RWPE1 (cell line): ENCODE measurements at regions not wholly inside any gene's neighbourhood (a gene's known extent, or its start where the extent isn't known, plus 50 kb on each side); places are given as distances from the start of the nearest gene placed in this dataset.
"Not testable (repeated sequence)": the region's sequence is repeated elsewhere in the genome, so short reads cannot be mapped to it uniquely, and the experiment has no call there.

Experiments used
- CTCF ChIA-PET: fragments of 350-600 bp; sonication (Branson Sonifier 250); formaldehyde crosslinking; extraction: SDS; loops from one replicate; lab custom pipeline; 2021; lab: Yijun Ruan, JAX
- POLR2A ChIA-PET: fragments of 400-600 bp; formaldehyde crosslinking; extraction: SDS; loops from one replicate; lab custom pipeline; 2020; ENCODE audit warnings: antibody characterized with exemption; ENCODE audit not compliant: low non-redundant PET; lab: Yijun Ruan, JAX
- DNase-seq: peaks from one replicate; pipeline ENCODE4 v3.0.0; 2012; ENCODE audit warnings: low spot score
- H3K27ac ChIP-seq: fragments of 450-650 bp; 2 replicates; pipeline ENCODE4 v1.5.1; 2017
- TF ChIP-seq, protein P1 (sequence below): fragments of 450-650 bp; conservative IDR thresholded peaks from 2 replicates; pipeline ENCODE4 v1.5.1; 2017; ENCODE audit warnings: low read depth, mild to moderate bottlenecking

DNA sequence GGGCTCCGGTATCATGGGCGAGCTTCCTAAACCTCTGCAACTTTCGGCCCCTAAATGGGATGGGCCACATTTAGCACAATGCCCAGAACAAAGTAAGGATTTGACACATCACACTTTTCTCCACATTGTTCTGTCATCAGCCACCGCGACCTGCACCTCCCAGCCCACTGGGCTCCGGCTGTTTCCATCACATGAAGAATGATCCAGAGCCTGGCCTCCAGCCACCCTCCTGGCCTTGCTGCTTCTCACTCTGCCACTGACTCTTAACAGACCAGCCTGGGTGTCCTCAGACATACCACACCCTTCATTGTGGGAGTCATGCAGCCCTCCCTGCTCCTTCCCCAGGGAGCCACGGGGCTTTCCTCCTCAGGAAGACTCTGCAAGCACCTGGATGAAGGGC lies 113.7 kb downstream of the IGLL1 start:
- TF ChIP-seq, protein P1, sequence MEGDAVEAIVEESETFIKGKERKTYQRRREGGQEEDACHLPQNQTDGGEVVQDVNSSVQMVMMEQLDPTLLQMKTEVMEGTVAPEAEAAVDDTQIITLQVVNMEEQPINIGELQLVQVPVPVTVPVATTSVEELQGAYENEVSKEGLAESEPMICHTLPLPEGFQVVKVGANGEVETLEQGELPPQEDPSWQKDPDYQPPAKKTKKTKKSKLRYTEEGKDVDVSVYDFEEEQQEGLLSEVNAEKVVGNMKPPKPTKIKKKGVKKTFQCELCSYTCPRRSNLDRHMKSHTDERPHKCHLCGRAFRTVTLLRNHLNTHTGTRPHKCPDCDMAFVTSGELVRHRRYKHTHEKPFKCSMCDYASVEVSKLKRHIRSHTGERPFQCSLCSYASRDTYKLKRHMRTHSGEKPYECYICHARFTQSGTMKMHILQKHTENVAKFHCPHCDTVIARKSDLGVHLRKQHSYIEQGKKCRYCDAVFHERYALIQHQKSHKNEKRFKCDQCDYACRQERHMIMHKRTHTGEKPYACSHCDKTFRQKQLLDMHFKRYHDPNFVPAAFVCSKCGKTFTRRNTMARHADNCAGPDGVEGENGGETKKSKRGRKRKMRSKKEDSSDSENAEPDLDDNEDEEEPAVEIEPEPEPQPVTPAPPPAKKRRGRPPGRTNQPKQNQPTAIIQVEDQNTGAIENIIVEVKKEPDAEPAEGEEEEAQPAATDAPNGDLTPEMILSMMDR: no peak
- ChIA-PET POLR2A (no interaction called here), CTCF (no interaction called here)
- H3K27ac ChIP-seq: no peak overlapping the region
- DNase-seq: no peak

DNA sequence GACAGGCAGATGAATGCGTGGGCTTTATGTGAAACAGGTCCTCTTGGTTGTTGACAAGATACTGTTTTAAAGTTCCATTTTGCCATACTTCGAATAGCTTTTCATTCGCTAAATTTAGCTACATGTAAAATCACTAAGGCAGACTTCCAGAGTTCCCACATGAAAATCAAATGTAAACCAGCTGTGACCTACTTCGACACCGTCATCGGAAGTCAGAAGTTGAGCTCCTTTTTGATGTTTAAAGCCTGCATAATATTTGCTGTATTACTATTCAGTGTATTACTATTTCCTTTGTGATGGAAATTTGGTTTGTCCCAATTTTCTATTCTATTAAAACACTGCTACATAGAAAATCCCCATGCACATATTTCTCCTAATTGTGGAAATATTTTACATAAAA lies 115.3 kb downstream of the IGLL1 start:
- DNase-seq, CTCF ChIA-PET, POLR2A ChIA-PET, H3K27ac ChIP-seq: not testable (repeated sequence)

DNA sequence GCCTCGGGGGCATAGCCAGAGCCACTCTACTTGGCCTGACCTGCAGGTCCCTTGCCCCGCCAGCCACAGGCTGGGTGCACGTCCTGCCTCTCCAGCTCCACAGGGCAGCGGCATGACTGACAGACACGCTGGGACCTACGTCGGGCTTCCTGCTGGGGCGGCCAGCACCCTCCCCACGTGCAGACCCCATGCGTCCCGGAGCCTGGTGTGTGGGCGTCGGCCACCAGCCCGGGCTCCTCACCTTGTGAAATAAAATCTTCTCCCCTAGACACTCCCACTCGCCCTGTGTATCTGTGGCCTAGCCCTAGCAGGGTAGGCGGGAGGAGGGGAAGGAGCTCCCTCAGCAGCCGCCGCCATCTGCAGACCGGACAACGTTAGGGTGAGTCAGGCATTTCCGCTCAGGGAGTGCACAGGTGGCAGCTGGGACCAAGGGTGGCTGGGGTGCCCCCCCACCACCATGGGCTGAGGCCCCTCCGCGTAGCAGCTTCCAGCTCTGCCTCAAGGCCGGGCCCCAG lies 119.5 kb downstream of the IGLL1 start:
- H3K27ac ChIP-seq, DNase-seq, POLR2A ChIA-PET: not testable (repeated sequence)
- CTCF ChIA-PET: interaction anchor here (0.6 kb wide), 1 partner anchor 30 kb away, joined by 3 read pairs; no protein-coding TSS in a partner anchor

DNA sequence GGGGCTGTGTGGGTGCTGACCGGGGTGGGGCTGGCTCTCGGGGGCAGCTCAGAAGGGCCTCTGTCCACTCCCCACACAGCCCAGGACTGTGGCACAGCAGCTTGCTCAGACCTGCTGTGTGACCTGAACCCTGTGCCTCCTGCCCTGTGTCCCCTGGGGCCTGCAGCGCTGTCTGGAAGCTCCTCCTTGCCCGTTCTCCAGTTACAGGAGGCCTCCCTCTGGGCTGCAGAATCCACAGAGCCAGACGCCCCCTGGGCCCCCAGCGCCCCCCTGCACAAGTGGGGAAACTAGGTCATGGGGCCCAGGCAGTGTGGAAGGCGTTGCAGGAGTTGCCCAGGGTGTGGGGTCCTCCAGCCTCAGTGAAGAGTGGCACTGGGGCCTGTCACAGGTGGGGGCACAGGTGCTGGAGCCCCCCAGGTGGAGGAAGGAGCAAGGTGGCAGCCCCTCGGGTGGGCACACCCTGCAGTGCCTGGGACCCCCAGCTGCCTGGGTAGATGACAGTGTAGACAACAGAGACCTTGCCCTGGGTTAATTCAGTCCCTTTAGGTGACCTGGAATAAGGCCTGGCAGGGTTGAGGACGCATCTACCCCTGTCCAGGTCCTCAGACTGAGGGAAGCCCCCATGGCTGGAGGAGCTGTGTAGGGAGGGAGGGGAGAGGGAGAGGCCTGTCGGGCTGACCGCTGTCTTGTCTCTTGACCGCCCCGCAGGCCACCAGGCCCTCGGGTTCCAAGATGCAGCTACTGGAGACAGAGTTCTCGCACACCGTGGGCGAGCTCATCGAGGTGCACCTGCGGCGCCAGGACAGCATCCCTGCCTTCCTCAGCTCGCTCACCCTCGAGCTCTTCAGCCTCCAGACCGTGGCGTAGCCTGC lies 120.2 kb downstream of the IGLL1 start:
- H3K27ac ChIP-seq, DNase-seq, POLR2A ChIA-PET: not testable (repeated sequence)
- CTCF ChIA-PET: interaction anchor here (0.6 kb wide), 1 partner anchor 29 kb away, joined by 3 read pairs; no protein-coding TSS in a partner anchor

DNA sequence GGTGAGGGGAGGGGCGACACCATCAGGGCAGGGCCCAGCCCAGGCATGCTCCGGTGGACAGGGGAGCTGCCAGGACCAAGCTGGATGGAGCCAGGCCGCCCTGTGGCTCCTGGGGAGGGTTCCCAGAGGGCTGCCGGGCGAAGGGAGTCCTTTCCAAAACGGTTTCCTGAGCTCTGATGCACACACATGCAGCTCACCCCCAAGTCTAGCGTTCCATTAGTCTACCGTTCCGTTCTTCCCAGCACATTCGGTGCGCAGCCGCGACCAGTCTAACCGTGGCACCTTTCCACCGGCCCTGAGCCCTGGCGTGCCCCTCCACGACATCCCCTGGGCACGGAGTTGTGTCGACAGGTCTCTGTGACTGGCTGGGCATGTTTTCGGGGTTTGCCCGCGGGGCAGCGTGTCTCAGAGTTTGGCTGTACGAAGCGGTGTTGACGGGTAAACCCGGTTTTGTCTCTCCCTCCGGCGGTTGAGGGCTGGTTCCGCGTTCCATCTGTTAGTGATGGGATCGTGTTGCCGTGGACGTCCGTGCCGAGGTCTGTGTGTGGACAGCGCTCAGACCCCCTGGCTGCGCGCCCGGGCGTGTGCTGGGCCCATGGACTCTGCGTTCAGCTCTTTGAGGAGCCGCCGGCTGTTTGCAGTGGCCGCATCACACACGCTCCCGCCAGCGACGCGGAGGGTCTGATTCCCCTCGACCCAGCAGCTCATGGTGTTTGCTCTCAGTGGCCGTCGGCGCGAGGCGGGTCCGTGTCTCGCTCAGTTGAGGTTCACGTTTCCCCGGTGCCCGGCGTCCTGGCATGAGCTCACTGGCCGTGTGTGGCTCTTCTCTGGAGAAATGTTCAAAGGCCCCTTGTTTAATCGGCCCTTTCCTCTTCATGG lies 121.2 kb downstream of the IGLL1 start:
- DNase-seq: no peak
- ChIA-PET POLR2A (no interaction called here), CTCF (no interaction called here)
- no peak overlapping the region for H3K27ac ChIP-seq
- TF ChIP-seq, protein P1: no peak

DNA sequence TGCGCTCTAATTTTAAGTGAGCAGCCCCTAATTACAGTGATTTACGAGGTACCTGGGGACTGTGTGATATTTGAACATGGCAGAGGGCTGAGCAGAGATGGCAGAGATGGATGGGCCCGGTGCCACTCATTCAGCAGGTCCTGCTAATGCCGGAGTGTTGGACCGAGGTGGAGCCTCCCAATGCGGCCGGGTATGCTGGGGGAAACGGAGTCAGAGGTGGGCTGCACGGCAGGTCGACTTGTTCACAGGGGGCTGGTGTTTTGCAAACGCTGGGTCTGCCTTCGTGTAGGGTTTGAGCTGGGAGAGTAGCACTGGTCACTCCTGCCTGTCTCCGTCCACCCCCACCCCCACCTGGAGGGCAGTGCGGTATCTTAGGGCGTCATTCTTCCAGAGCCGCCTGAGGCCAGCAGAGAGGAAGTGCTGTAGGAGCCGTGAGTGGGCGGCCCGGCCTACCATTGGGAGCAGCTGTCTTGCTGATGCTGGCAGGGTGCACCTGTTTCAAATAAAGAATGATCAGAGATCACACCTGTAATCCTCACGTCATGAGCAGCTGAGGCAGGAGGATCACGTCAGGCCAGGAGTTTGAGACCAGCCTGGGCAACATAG lies 122.6 kb downstream of the IGLL1 start:
- ChIA-PET POLR2A (no interaction called here), CTCF (no interaction called here)
- DNase-seq: no peak
- TF ChIP-seq, protein P1: no peak
- H3K27ac ChIP-seq: no peak overlapping the region

DNA sequence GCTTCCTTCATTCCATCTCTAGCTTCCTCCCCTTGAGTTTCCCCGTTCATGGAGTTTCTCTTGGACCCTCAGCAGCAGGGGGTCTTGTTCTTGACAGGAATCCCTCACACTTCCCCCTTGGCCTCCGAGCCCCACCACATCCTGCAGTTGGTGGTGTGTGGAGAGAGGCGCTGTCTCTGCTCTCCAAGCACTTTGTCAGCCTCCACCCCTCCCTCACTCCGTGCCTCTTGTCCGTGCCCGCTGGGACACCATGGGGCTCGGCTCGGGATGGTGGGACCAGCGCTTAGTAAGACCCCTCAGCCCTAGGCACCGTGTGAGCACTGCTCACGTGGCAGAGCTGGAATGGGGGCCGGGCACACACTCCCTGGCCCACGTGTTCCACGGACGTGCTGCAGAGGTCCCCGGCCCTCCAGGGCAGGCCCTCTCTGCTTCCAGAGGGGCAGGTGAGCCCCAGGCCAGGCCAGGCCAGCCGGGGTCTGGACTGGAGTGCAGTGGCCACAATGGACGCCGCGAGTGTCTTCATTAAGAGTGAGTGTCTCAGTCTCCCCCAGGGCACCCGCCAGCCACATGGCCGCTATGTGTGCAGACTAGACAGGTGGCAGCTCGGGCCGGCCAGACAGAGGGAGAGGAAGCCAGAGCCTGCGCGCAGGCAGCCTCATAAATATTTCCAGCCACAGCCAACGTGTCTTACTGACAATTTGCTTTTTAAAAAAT lies 123.3 kb downstream of the IGLL1 start:
- POLR2A ChIA-PET, DNase-seq, H3K27ac ChIP-seq, CTCF ChIA-PET: not testable (repeated sequence)

DNA sequence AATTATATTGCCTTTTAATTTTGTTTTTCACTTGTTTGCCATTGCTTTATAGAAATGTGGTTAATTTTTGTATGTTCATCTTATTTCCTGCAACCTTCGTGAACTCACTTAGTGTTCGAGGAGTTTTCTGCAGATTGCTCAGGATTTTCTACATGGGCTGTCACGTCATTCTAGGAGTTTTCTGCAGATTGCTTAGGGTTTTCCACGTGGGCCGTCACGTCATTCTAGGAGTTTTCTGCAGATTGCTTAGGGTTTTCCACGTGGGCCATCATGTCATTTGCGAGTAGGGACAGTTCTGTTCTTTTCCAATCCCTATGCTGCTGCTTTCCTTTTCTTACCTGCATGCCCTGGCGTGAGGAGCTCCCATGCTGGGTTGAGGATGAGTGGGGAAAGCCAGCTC lies 125.7 kb downstream of the IGLL1 start:
- CTCF ChIA-PET, H3K27ac ChIP-seq, DNase-seq, POLR2A ChIA-PET: not testable (repeated sequence)
